ENCODE measurements at regions not wholly inside any gene's neighbourhood (a gene's known extent, or its start where the extent isn't known, plus 50 kb on each side); places are given as distances from the start of the nearest gene placed in this dataset.

DNA sequence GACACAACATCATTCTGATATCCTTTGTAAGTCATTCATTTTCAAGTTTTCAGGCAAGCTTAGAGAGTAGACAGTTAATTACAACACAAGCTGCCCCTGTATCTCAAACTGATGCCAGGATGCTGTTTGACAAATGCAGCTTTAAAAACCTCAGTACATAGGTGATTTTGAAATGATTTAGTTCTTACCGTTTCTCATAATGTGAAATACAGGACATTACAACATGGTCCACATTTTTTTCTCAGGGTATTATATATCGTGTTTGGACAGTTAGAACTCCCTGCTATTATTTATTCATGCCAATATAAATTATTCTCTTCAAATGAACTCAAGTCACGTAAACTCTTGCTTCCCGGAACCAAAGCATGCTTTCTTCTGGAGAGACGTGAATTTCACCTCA is 1013.9 kb downstream of the EPHA3 start:
- DNase-seq = no peak
- Mint-ChIP-seq H3K4me3 (no peak overlapping the region), H3K4me1 (ENCODE audit: low read depth) (no peaks in the 10 kb centered on the region), H3K27me3 (ENCODE audit: insufficient read depth) (no peaks in the 10 kb centered on the region), H3K9me3 (peaks cover 16% of the 10 kb centered on the region), H3K36me3 (ENCODE audit: low read depth) (no peaks in the 10 kb centered on the region), H3K27ac (no peak overlapping the region)
- TF ChIP-seq, protein P1, sequence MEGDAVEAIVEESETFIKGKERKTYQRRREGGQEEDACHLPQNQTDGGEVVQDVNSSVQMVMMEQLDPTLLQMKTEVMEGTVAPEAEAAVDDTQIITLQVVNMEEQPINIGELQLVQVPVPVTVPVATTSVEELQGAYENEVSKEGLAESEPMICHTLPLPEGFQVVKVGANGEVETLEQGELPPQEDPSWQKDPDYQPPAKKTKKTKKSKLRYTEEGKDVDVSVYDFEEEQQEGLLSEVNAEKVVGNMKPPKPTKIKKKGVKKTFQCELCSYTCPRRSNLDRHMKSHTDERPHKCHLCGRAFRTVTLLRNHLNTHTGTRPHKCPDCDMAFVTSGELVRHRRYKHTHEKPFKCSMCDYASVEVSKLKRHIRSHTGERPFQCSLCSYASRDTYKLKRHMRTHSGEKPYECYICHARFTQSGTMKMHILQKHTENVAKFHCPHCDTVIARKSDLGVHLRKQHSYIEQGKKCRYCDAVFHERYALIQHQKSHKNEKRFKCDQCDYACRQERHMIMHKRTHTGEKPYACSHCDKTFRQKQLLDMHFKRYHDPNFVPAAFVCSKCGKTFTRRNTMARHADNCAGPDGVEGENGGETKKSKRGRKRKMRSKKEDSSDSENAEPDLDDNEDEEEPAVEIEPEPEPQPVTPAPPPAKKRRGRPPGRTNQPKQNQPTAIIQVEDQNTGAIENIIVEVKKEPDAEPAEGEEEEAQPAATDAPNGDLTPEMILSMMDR (IDR thresholded peaks at IDR 0.05) = no peak

GRCh38 chr3:90128391-90128790 is 1021.0 kb downstream of the EPHA3 start:
- H3K4me1 Mint-ChIP-seq (ENCODE audit: low read depth) = no peaks in the 10 kb centered on the region
- TF ChIP-seq, protein P1 (IDR thresholded peaks at IDR 0.05) = no peak
- no peaks in the 10 kb centered on the region for H3K36me3 Mint-ChIP-seq (ENCODE audit: low read depth)
- DNase-seq = no peak
- H3K27me3 Mint-ChIP-seq (ENCODE audit: insufficient read depth) = no peaks in the 10 kb centered on the region
- peaks cover 21% of the 10 kb centered on the region for H3K9me3 Mint-ChIP-seq
- no peak overlapping the region for H3K27ac Mint-ChIP-seq
- no peak overlapping the region for H3K4me3 Mint-ChIP-seq

- H3K36me3 Mint-ChIP-seq (ENCODE audit: low read depth) = no peaks in the 10 kb centered on the region
Measured at GRCh38 chr3:90129730-90130129, 1022.3 kb downstream of the EPHA3 start.

DNA sequence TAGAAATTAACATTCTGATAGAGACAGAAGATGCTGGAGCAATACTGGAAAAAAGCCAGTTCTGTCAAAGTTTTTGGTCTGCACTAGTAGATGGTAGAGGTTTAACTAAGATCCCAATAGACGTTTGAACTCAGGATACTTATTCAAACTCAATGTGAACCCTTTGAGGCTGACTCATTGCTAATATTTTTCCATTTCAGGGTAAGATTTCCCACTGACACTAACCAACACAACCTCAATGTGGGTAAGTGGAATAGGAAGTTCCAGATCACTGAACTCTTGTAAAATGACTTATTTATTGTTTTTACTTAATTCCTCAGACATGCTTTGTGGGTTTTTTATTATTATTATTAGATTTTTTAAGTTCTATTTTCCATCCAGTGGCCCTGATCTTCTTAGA is 1024.8 kb downstream of the EPHA3 start:
- Mint-ChIP-seq H3K27me3 (ENCODE audit: insufficient read depth) (no peaks in the 10 kb centered on the region; the same call in 1 of the 2 replicates), H3K4me1 (ENCODE audit: low read depth) (no peaks in the 10 kb centered on the region), H3K9me3 (peaks cover 33% of the 10 kb centered on the region), H3K4me3 (no peak overlapping the region), H3K36me3 (ENCODE audit: low read depth) (no peaks in the 10 kb centered on the region), H3K27ac (no peak overlapping the region)
- no peak for DNase-seq
- TF ChIP-seq, protein P1 (IDR thresholded peaks at IDR 0.05) = no peak

More at GRCh38 chr3:90129730-90130129, 1022.3 kb downstream of the EPHA3 start:
- Mint-ChIP-seq H3K4me3 (no peak overlapping the region), H3K27me3 (ENCODE audit: insufficient read depth) (no peaks in the 10 kb centered on the region), H3K4me1 (ENCODE audit: low read depth) (no peaks in the 10 kb centered on the region), H3K9me3 (peaks cover 28% of the 10 kb centered on the region), H3K27ac (no peak overlapping the region)
- TF ChIP-seq, protein P1 (IDR thresholded peaks at IDR 0.05) = no peak
- no peak for DNase-seq

DNA sequence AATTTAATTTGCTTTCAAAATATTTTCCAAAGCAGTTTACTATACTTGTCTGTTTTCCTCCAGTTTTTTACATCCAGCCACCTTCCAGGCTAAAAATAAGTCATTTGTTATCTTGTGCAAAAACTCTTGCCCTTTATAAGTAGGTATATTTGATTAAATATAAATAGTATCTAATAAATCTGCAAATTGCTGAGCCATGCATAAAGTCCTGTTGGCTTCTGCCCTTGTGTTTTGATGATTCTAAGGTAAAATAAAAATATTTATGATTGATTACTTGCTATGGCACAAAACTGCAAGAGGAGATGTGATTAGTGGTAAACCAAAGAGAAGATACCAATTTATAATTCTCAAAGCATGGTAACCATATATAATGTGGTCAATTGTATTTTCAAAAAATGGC is 1026.7 kb downstream of the EPHA3 start:
- peaks cover 35% of the 10 kb centered on the region for H3K9me3 Mint-ChIP-seq
- H3K27me3 Mint-ChIP-seq (ENCODE audit: insufficient read depth) = no peaks in the 10 kb centered on the region; the same call in 1 of the 2 replicates
- H3K4me3 Mint-ChIP-seq = no peak overlapping the region
- no peak for DNase-seq
- H3K27ac Mint-ChIP-seq = no peak overlapping the region
- no peaks in the 10 kb centered on the region for H3K4me1 Mint-ChIP-seq (ENCODE audit: low read depth)
- TF ChIP-seq, protein P1 (IDR thresholded peaks at IDR 0.05) = no peak
- H3K36me3 Mint-ChIP-seq (ENCODE audit: low read depth) = no peaks in the 10 kb centered on the region
